ENCODE measurements at regions not wholly inside any gene's neighbourhood (a gene's known extent, or its start where the extent isn't known, plus 50 kb on each side); places are given as distances from the start of the nearest gene placed in this dataset.

- no peaks in the 10 kb centered on the region for H3K36me3 ChIP-seq (replicated peaks in 1 of 2; ENCODE audit: control insufficient read depth in 1 of 2, insufficient read depth in 2 of 2, low read length in 2 of 2)
- peak; percentile 51 for FAIRE-seq
- H3K4me3 ChIP-seq (replicated peaks in 1 of 3; ENCODE audit: insufficient read depth in 1 of 3, low read depth in 2 of 3, low read length in 3 of 3), result peak overlapping the region in 1 of 3 experiments; percentile 30; a peak in 1 of 6 replicates
- ChIA-PET CTCF (ENCODE audit: low intra/inter-chr PET ratio, low total read pairs) (no interaction called here), POLR2A (interaction anchor here (0.5 to 1.3 kb wide), 9 partner anchors 11 to 185 kb away, joined by 3 to 8 read pairs (median 3); partner anchors contain the start of genes PEMT and RASD1)
- no peak overlapping the region for H3K9ac ChIP-seq (ENCODE audit: insufficient read depth, low read depth, low read length)
- no peaks in the 10 kb centered on the region for H3K9me3 ChIP-seq (ENCODE audit: low read length)
- peak; percentile 93 for ATAC-seq
- H3K27me3 ChIP-seq (ENCODE audit: control insufficient read depth in 1 of 2, insufficient read depth in 2 of 2, low read length in 2 of 2), result no peaks in the 10 kb centered on the region; a peak in 1 of 5 replicates
- H4K20me1 ChIP-seq (ENCODE audit: insufficient read depth, low read length), result no peaks in the 10 kb centered on the region
- H3K79me2 ChIP-seq (ENCODE audit: insufficient read depth, low read length), result no peaks in the 10 kb centered on the region
- H3K4me2 ChIP-seq (ENCODE audit: low read depth, low read length), result peak overlapping the region; percentile 61
- peaks cover 53% of the 10 kb centered on the region for H3K4me1 ChIP-seq (ENCODE audit: insufficient read depth, low read length)
- H2AFZ ChIP-seq (ENCODE audit: low read length), result no peak overlapping the region
- H3K27ac ChIP-seq (ENCODE audit: extremely low read length, insufficient read depth, low read length), result no peak overlapping the region
- in situ Hi-C loops (cut with HindIII; ENCODE audit: extremely low pct_ligation_motif_present, low pct_unique_long_range_greater_than_20kb), result no loop called here
- BruUV-seq (replicated peaks), result no TSS peak
- peak; percentile 79 for DNase-seq (ENCODE audit: low spot score)
- intact Hi-C loops (cut with micrococcal nuclease; ENCODE audit: unreplicated experiment), result no loop called here
- 3% methylated on average over 6 of the region's 7 CpGs for WGBS (ENCODE audit: low lambda C conversion rate)
- TF ChIP-seq ZNF879 (CRISPR knock-in tag; IDR thresholded peaks at IDR 0.05) (no peak), HOXA9 (CRISPR knock-in tag; IDR thresholded peaks at IDR 0.05; ENCODE audit: borderline replicate concordance) (no peak), PRMT3 (CRISPR knock-in tag; IDR thresholded peaks at IDR 0.05; ENCODE audit: borderline replicate concordance, low read depth) (no peak), TSC22D2 (CRISPR knock-in tag; IDR thresholded peaks at IDR 0.05; ENCODE audit: borderline replicate concordance) (no peak), ZSCAN25 (CRISPR knock-in tag; IDR thresholded peaks at IDR 0.05) (no peak), HOXA5 (CRISPR knock-in tag; IDR thresholded peaks at IDR 0.05) (no peak), SRSF9 (IDR thresholded peaks at IDR 0.05; ENCODE audit: borderline replicate concordance, insufficient read depth, low read depth, low read length, poor library complexity, severe bottlenecking) (no peak), ZNF333 (CRISPR knock-in tag; IDR thresholded peaks at IDR 0.05; ENCODE audit: borderline replicate concordance) (no peak), ZNF343 (CRISPR knock-in tag; IDR thresholded peaks at IDR 0.05) (no peak), ZMYM3 (CRISPR knock-in tag; IDR thresholded peaks at IDR 0.05) (peak; percentile 35; the same call in 1 of the 2 replicates), FOXP4 (CRISPR knock-in tag; IDR thresholded peaks at IDR 0.05) (0 out of 2 replicates have a peak, but pooled peaks have one; percentile 42), KDM3A (CRISPR knock-in tag; IDR thresholded peaks at IDR 0.05; ENCODE audit: low read depth) (0 out of 2 replicates have a peak, but pooled peaks have one; percentile 40), SALL1 (CRISPR knock-in tag; IDR thresholded peaks at IDR 0.05) (peak; percentile 47; the same call in 1 of the 2 replicates), SAP130 (CRISPR knock-in tag; IDR thresholded peaks at IDR 0.05; ENCODE audit: low read depth) (peak; percentile 61), ZBTB44 (CRISPR knock-in tag; IDR thresholded peaks at IDR 0.05) (no peak), ZNF660 (CRISPR knock-in tag; IDR thresholded peaks at IDR 0.05; ENCODE audit: borderline replicate concordance, low read depth) (no peak), ERF (CRISPR knock-in tag; IDR thresholded peaks at IDR 0.05) (peak; percentile 58; the same call in 1 of the 2 replicates), HDAC2 (CRISPR knock-in tag; IDR thresholded peaks at IDR 0.05) (peak; percentile 67; the same call in 1 of the 2 replicates), SOX5 (CRISPR knock-in tag; IDR thresholded peaks at IDR 0.05; ENCODE audit: borderline replicate concordance) (peak; percentile 44; the same call in 1 of the 2 replicates)
- TF ChIP-seq, protein P1, sequence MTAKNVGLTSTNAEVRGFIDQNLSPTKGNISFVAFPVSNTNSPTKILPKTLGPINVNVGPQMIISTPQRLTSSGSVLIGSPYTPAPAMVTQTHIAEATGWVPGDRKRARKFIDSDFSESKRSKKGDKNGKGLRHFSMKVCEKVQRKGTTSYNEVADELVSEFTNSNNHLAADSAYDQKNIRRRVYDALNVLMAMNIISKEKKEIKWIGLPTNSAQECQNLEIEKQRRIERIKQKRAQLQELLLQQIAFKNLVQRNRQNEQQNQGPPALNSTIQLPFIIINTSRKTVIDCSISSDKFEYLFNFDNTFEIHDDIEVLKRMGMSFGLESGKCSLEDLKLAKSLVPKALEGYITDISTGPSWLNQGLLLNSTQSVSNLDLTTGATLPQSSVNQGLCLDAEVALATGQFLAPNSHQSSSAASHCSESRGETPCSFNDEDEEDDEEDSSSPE (CRISPR knock-in tag; IDR thresholded peaks at IDR 0.05), result no peak; the same call in 1 of the 2 replicates
Measured at GRCh38 chr17:17406225-17406624, 70.6 kb upstream of the MED9 start.
